HFFc6 (cell line): ENCODE measurements at regions not wholly inside any gene's neighbourhood (a gene's known extent, or its start where the extent isn't known, plus 50 kb on each side); places are given as distances from the start of the nearest gene placed in this dataset.

Source experiments
- DNase-seq: peaks from one replicate; pipeline ENCODE4 v3.0.0-alpha.2; 2018
- H3K27ac Mint-ChIP-seq: 2 replicates; pipeline ENCODE4 v1.8.0; 2020; ENCODE audit warnings: mild to moderate bottlenecking, mixed read lengths
- H3K27me3 Mint-ChIP-seq: 2 replicates; pipeline ENCODE4 v1.8.0; 2021; ENCODE audit warnings: mild to moderate bottlenecking, moderate library complexity, mixed read lengths; ENCODE audit not compliant: insufficient read depth
- H3K36me3 Mint-ChIP-seq: 2 replicates; pipeline ENCODE4 v1.8.0; 2021; ENCODE audit warnings: low read depth, mixed read lengths
- H3K4me1 Mint-ChIP-seq: 2 replicates; pipeline ENCODE4 v1.8.0; 2020; ENCODE audit warnings: low read depth, mixed read lengths
- H3K4me3 Mint-ChIP-seq: 2 replicates; pipeline ENCODE4 v1.8.0; 2020; ENCODE audit warnings: mild to moderate bottlenecking, moderate library complexity, mixed read lengths
- H3K9me3 Mint-ChIP-seq: 2 replicates; pipeline ENCODE4 v1.8.0; 2020; ENCODE audit warnings: mild to moderate bottlenecking, mixed read lengths
- CTCF ChIP-seq: fragments of 200-600 bp; sonication (generic); IDR thresholded peaks from 2 replicates; pipeline ENCODE4 v1.5.0; 2021; ENCODE audit warnings: antibody characterized with exemption, mild to moderate bottlenecking

DNA sequence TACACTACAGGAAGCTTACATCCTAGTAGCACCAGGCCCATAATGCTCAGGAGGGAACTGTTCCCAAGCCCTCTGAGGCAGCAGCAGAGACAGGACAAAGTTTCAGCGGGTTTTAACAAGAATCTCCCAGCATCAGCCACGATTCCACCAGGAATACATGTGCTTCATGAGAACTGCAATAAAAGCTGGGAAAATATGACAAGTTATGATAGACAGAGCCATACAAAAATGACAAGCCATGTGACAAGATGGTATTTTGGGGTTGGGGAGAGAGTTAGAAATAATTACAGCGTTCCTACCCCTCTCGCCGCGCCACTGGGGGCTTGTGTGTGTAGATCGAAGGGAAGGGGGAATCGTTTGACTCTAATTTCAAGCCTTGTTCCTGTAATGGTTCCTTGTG, 112.7 kb upstream of the CTBP2 start:
- peaks cover 14% of the 10 kb centered on the region for H3K27me3 Mint-ChIP-seq
- no peaks in the 10 kb centered on the region for H3K4me1 Mint-ChIP-seq
- H3K9me3 Mint-ChIP-seq: peaks cover 4% of the 10 kb centered on the region; the same call in 1 of the 2 replicates
- no peak for DNase-seq
- 0 out of 2 replicates have a peak, but pooled peaks cover 5% of the 10 kb centered on the region for H3K36me3 Mint-ChIP-seq
- TF ChIP-seq CTCF: no peak
- no peak overlapping the region for H3K4me3 Mint-ChIP-seq
- no peak overlapping the region for H3K27ac Mint-ChIP-seq

GRCh38 chr10:125269716-125270115, 109.4 kb upstream of the CTBP2 start:
- Mint-ChIP-seq H3K4me1 (peaks cover 9% of the 10 kb centered on the region), H3K27ac (no peak overlapping the region), H3K4me3 (no peak overlapping the region), H3K27me3 (peaks cover 11% of the 10 kb centered on the region), H3K9me3 (no peaks in the 10 kb centered on the region), H3K36me3 (no peaks in the 10 kb centered on the region)
- DNase-seq: no peak
- no peak for TF ChIP-seq CTCF

GRCh38 chr10:125266966-125267365, 106.6 kb upstream of the CTBP2 start:
- no peak overlapping the region for H3K27ac Mint-ChIP-seq
- H3K4me3 Mint-ChIP-seq: no peak overlapping the region
- DNase-seq: no peak
- TF ChIP-seq CTCF: no peak
- peaks cover 26% of the 10 kb centered on the region for H3K4me1 Mint-ChIP-seq
- no peaks in the 10 kb centered on the region for H3K9me3 Mint-ChIP-seq
- H3K27me3 Mint-ChIP-seq: peaks cover 7% of the 10 kb centered on the region
- no peaks in the 10 kb centered on the region for H3K36me3 Mint-ChIP-seq

DNA sequence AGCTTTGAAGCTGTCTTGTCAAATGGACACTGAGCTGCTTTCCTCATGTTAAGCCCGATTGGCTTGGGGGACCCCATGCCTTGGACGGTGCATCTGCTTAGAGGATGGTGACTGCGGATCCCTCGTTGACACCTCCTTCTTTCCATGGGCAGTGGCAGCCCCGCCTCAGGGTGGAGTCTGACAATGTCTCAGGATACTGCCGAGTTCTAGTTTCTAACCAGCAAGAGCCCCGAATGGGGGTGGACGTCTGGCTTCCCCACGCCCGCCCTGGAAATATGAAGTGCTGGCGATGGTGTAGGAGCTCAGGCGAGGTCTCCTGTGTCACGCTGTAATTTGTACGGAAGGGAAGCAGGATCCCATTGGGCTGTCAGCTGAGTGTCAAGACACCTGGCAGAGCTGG, 106.2 kb upstream of the CTBP2 start:
- Mint-ChIP-seq H3K36me3 (no peaks in the 10 kb centered on the region), H3K4me1 (peaks cover 26% of the 10 kb centered on the region), H3K9me3 (no peaks in the 10 kb centered on the region), H3K4me3 (no peak overlapping the region), H3K27ac (no peak overlapping the region), H3K27me3 (peaks cover 7% of the 10 kb centered on the region)
- no peak for TF ChIP-seq CTCF
- DNase-seq: no peak

DNA sequence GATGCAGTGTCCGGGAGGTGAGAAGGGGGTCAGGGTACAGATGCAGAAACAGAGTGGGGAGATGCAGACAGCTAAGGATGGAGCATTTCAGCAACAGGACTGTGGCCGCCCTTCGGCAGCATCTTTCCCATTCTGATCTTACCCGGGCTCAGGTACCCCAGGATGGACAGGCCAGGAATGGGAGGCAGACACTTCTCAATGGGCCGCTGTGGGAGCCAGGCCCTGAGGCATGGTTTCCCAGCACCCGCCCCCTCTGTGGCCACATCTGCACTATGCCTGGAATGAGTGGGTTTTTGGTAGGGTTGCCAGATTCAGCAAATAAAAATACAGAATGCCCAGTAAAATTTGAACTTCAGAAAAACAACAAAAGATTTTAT, 105.2 kb upstream of the CTBP2 start:
- H3K27me3 Mint-ChIP-seq: peaks cover 1% of the 10 kb centered on the region; the same call in 1 of the 2 replicates
- H3K4me3 Mint-ChIP-seq: no peak overlapping the region
- no peaks in the 10 kb centered on the region for H3K9me3 Mint-ChIP-seq
- DNase-seq: no peak
- H3K36me3 Mint-ChIP-seq: no peaks in the 10 kb centered on the region
- no peak for TF ChIP-seq CTCF
- no peak overlapping the region for H3K27ac Mint-ChIP-seq
- peaks cover 26% of the 10 kb centered on the region for H3K4me1 Mint-ChIP-seq
